CD4-positive, alpha-beta T cell treated with Interleukin-12 subunit alpha and Interleukin-12 subunit beta, for 1 hour (primary cell): ENCODE measurements at regions not wholly inside any gene's neighbourhood (a gene's known extent, or its start where the extent isn't known, plus 50 kb on each side); places are given as distances from the start of the nearest gene placed in this dataset.

ENCODE experiments used
- DNase-seq: peaks from one replicate; pipeline ENCODE4 v3.0.0-alpha.2; 2020

DNA sequence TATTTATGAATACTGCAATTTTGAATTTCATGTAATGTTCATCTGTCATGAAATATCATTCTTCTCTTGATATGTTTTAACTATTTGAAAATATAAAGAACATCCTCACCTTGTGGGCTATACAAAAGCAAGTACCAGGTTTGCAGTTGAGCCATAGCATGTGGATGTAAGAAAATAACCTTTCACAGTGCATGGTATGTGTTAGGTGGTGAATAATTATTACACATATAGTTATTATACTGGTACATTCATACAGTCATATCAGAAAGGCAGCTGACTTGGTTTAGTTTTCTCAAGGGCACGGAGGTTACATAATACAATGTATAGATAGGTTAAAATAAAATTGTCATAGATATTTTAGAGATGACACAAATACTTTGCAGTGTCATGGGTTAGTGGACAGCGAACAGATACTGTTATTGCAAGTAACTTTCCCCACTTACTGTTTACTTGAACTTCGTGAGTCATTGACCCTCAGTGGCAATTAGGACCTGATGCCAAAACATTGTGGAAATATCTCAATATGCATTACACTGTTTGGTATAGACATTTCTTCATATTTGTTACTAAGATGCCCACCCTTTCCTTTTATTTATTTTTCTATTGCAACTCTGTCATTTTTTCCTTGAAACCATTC lies 445.4 kb upstream of the GOT2 start:
- DNase-seq: no peak

DNA sequence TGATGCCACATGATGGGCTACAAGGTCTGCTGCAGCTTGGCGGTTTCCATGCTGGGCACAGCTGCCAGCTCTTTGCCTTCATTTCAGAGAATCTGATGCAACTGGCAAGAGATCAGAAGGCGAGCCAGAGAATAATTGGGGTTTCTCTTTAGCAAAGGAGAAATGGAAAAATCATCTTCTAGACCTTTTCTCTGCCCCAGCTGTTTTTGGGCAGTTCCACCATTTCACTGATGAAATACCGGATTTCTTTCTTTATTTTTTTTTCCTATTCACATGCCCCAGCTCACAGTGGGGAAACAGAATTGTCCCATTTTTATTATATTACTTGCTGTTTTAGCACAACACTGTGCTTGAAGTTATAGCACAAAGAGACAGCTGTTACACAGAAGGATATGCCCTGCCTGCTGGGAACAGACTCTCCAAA lies 439.3 kb upstream of the GOT2 start:
- no peak for DNase-seq

DNA sequence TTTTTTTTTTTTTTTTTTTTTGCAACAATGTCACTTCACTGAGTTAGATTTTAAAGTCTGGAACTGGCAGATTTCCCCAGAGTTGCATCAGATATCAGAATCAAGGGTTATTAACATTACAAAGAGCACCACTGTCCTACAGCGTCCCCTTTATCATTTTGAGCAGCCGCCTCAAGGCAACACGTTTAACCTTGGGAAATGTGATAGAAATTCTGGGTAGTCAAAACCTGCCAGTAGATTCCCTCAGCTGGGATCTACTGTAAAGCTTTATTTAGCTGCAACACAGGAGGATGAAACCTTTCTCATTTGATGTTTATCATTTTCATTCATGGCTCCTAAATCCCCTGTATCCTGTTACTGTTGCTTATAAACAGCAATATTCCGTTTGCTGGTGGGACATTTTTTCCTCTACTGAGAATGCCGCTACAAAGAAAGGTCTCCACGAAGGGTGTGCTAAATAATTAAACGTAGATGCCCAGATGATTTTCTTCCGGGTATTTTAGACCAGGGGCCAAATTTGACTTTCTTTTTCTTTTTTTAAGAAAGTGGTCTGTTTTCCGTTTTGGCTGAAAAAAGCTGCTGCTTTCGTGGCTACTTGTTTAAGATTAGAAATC lies 436.1 kb upstream of the GOT2 start:
- no peak for DNase-seq

DNA sequence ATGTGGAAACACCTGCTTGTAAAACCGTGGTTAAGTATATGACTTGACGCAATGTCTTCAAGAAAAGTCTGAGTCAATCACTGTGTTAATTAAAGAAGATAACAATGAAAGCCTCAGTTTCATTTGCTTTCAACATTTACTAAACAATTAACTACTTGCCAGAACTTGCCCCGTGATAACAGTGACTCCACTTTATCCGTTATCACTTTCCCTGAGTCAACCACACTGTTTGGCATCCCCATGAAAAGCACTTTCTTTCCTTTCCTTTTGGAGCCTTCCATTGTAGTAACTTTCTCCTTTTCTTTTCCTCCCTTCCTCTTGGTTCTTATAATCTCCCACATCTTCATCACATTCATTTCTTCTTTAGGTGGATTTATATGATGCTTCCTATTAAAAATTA lies 435.1 kb upstream of the GOT2 start:
- DNase-seq: no peak

DNA sequence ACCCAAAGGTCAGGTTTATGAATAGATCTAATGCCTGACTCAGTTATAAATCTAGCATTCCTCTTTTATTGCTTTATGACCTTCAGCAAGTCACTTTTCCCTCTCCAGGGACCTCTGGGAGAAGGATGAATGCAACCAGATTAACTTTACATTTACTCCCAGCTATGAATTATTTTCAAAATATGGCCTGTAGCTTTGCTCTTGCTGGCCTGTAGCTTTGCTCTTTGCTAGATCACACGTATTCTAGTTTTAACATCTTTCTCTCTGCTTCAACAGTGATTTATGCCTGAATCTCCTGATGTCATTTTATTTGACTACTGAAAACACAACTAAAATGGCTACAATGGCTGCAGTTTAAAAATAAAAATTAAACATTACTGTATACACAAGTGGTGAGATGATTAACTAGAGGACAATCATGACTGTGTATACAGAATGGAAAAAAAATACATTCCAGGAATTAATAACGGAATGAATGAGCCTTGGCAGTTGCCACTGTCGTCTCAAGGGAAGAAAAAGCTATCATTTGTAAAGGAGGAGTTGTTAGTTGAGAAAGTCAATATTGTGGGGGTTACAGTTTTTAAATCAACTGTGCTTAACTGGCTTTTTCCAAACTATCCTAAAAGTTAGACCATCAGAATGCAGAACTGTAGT lies 434.5 kb upstream of the GOT2 start:
- DNase-seq: no peak

DNA sequence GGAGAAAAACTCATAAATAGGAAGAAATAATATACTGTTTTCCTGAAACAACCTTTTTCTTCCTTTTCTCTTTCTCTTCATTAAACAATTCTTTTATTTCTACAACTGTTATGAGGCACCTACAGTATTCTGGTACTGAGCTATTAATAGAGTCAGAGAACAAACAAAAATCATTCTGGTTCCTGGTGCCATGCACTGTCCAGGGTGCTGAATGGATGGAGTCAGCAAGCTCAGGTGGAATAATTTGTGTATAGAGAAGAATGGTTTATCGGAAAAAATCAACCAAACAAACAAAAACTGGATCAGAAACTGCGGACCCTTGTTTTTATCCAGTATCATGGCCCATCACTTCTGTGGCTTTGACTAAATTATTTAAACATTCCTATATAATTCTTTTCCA lies 430.3 kb upstream of the GOT2 start:
- no peak for DNase-seq

DNA sequence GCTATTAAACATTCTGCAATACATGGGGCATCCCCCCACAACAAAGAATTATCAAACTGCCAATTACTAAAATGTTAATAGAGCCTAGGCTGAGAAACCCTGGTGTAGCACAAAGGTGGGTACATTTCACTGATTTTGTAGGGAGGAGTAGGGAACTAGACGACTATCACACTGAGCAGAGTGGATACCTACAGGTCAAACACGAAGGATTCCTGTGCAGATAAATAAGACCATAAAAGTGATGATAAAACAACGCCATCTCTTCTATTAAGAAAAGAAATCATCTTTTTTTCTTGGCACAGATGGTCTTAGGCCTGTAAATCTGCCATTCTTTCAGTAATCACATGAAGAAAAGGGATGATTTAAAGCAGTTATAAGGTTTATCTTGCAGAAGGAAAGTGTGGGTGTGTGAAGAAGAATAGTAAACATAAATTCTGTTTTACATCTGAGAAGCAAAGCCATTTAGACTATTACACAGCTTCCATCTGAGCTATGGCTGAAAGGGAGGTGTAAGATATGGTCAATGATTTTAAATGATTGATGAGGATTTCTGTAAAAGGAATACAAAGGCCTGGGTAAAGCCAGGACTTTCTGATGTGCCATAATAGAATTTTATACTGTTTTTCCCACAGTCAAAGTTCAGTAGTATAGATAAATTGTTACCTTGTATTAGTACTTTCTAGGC lies 429.4 kb upstream of the GOT2 start:
- no peak for DNase-seq

DNA sequence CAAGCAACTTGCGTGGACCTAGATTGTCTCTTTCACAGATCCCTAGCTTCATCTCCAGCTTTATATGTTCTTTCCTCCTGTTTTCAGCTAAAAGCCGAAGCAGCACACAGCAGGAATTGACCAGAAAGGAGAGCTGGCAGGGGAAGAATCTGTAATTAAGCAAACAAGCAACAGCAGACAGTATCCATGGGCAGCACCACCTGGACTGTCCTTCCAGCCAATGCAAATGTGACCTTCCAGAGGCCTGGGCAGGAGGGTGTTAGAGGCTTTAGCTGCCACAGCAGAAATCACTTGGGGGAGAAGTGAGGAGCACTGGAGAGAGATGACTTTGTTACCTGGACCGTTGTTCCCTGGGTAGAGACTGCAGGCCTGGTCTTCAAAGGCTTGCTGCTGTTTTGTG lies 427.6 kb upstream of the GOT2 start:
- no peak for DNase-seq

DNA sequence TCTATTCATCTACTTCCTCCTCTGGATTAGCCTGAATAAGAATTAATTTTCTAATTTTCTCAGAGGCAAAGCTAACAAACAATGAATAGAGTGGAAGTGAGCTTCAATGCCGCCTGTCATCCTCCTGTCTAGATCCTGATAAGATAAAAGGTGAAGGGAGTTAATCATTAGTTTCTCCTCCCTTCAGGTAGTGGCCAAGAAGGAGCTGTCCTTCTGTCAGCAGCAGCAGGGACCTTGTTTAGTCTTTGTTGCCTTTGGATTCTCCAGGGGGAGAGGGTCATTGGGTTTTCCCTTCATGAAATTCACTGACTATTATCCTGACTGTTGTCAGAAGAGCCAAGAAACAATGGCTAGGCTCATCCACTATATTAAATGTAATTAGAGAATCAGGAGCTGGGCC lies 420.2 kb upstream of the GOT2 start:
- DNase-seq: no peak

DNA sequence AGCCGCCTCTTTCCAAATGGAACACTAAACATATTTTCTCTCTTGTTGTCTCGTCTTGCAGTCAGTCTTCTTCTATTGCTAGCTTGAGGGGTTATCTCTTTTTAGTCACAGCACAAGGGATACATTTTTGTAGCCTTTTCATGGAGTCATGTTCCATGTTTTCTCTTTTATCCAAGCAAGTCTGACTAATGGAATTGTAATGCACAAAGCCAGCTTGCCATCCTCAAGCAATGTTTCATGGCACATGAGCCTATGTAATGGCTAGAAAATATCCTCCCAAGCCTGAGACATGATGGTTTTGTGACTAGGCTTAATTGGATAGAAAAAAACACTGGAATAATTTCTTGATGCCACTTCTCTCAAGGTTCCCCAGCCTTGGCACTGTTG lies 414.6 kb upstream of the GOT2 start:
- DNase-seq: no peak

DNA sequence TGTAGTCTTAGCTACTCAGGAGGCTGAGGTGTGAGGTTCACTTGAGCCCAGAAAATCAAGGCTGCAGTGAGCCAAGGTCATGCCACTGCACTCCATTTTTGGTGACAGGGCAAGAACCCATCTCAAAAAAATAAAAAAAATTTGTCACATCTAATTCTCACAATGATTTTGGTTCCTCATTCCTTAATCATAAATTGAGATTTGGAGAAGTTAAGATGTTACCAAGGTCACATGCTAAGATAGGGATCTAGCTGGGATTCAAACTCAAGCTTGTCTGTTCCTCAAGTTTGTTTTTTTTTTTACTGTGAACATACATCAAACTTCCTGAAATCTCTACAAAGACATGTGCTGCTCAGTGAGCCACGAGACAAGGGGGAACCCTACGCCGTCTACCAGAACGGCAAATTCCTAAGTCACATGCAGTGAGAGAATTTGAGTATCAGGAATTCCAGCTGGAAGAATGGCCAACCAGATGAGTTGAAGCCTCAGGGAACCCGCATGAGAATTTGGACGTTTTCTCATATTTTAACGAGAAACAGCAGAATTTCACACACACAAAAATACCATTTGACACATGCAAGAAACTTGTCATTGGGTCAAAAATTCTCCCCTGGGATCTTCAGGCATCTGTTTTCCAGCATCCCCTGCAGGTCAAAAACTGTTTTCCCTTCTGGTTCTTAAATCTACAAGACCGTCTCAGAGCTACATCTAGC lies 414.1 kb upstream of the GOT2 start:
- DNase-seq: no peak

DNA sequence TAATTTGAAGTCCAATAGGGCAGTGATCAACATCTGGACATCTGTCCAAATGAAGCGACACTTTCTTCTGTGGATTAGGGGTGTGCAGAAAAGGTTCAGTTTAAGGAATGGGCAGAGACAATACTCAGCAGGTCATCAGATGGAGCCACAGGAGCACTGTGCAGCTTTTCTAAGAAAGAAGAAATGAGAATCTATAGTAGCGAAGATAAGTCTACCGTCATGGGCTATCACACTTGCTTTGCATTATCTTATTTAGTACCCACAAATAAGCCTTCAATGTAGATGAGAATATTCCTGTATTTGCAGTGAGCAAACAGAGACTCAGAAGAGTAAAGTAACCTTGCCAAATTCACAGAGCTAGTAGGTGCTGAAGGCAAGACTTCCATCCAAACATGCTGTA lies 412.0 kb upstream of the GOT2 start:
- no peak for DNase-seq

DNA sequence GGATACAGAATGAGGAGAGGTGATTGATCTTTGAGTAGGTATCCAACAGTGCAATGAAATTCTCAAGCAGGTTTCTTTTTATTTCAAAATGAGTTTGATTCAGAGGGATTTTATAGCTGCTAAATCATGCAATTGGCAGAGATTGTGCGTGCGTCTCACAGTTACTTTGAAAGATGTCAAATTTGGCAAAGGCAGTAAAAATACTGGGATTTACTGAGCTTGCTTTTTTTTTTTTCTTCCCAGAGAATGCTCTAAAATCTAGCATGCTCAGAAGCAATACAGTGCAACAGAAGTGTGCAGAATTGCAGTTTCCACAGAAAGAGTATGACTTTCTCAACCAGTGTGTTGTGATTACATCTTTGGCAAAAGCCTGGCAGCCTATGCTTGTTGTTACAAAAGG lies 410.7 kb upstream of the GOT2 start:
- no peak for DNase-seq

DNA sequence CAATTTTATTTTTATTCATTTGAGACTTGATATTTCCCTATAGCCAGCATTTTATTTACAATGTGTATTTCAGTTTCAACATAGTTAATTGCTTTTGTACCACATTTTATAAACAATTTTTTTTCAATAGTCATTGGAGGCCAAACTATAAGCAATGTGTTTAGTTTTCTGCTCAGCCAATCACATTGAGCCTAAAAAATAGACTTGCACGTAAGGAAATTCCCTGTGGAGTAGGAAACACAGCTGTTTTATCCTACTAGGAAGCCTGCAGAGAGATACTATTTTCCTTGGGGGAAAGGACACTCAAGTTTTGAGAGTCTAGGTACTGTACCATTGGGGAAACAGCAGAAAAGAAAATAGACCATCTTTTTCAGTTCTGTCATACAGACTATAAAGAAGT lies 410.2 kb upstream of the GOT2 start:
- DNase-seq: no peak

DNA sequence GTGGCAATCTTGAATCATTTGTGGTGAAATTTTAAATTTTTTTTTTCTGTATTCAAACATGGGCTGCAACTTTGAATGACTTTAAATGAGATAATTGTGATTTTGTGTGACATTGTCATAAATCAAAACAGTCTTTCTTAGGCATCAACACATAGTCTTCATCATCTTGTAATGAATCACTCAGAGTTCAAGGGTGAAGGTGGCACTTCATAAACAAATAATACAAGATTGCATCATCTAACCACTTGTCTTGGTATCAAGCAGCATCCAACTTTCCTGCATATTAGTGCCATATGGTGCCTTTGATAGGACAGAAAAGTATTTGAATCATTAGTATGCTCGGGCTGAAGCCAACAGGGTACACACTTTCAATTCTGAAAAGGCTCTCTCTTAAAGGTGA lies 392.4 kb upstream of the GOT2 start:
- DNase-seq: no peak

DNA sequence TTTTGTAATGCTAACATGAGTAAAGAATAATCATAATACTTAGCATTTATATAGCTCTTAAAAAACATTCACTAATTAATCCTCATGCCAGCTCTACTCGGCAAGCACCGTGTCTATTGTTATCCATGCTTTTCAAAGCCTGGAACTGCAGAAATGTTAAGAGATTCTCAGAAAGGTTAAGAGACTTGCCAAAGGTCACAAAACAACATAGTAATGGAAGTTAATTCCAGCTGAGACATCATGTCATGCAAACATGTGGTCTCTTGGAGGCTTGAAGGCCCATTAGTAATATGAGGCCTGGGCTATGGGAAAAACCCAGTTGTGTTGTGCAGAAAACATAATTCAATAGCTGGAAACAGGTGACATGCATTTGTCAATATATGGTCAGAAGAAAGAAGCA lies 389.9 kb upstream of the GOT2 start:
- DNase-seq: no peak

DNA sequence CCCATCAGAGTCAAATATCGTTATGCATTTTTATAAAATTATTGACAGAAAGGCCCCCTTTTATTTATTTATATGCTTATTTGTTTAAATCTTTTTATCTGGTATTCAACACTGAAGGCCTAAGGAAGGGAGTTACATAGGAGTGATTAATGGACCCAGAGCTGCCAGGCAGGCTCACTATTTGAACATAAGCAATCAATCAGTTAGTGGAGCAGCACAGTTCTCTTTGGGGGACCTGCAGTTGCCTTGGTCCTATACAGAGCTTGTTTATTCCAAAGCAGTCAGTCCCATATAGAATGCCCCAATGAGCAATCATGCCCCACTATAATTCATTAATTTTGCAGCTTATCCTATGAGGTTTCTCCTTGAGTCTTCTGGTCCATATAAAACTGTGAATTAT lies 389.4 kb upstream of the GOT2 start:
- no peak for DNase-seq

DNA sequence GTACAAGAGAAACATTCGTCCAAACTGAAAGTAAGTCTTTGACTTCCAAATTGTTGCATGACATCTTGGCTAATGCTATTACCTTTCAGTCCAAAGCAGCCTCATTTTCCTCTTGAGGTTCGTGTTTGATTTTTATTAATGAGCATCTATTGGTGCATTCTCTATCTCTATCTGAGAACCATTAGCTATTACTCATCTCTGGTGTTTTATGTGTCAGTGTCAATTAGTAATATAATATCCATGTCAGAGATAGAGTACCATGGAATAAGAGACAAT lies 388.1 kb upstream of the GOT2 start:
- no peak for DNase-seq

DNA sequence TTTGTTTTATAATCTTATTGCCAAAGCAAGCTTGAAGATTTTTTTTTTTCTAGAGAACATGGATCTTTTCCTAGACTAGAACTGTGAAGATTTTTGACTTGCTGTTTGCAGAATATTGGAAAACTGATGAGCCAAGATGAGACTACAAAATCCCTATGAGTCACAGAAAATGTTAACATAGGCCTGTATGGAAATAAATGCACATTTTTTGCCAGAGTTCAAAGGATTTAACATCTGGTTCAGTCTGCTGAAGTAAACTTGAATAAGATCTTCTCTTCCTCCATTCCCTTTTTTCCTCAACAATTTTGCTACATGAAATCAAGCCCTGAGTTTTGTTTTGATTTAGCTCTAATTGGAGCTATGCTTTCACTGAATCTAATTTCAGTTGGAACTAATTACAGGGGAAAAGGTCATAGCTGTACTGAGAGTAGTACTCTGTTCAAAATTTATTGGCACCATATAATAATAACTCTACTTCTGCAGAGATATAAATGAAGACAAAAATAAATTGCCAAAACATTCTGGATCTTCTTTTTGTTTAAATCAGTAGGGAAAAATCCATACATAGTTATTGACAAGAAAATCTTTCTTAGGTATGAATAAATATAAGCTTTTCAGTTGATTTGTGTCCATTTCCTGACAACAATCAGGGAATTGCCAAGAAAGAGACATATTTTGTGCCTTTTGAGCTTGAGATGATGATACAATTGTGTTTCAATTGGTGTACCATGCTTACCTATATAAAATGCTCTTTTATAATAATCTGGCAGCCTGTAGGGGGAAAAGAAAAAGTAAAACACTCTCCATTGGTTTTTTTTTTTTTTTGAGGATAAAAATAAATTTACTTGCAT lies 387.5 kb upstream of the GOT2 start:
- no peak for DNase-seq

DNA sequence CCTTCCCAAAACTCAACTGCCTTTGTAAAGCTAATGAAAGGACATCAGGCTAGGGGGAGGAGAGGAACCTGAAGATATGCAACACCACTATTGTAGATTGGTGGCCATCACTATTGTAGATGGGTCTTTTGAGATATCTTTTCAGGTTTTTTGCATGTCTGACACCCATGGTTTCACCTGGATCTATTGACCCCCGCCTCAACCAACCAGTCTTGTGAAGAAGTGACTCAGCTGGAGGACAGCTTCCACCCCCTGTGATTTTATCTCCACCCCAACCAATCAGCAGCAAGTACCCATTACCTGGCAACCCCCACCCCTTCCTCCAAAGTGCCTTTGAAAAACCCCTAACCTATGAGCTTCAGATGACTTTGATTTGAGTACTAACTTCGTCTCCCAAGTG lies 382.6 kb upstream of the GOT2 start:
- DNase-seq: no peak

DNA sequence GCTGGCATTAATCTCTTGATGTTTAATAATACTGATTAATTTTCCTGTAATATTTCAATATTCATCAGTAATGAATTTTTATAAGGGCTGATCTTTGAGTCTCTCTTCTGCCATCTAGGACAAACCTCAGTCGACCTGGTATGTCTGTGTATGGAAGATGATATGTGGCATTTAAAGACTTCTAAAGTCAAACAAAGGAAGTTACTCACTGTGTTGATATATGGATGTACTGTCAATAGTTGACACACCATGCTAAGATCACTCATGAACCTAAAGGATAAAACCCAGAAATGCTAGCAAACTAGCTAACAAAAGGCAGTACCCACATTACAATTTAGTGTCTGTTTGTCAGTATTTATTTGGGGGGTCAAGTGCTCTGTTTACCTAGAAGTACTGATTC lies 380.7 kb upstream of the GOT2 start:
- no peak for DNase-seq

DNA sequence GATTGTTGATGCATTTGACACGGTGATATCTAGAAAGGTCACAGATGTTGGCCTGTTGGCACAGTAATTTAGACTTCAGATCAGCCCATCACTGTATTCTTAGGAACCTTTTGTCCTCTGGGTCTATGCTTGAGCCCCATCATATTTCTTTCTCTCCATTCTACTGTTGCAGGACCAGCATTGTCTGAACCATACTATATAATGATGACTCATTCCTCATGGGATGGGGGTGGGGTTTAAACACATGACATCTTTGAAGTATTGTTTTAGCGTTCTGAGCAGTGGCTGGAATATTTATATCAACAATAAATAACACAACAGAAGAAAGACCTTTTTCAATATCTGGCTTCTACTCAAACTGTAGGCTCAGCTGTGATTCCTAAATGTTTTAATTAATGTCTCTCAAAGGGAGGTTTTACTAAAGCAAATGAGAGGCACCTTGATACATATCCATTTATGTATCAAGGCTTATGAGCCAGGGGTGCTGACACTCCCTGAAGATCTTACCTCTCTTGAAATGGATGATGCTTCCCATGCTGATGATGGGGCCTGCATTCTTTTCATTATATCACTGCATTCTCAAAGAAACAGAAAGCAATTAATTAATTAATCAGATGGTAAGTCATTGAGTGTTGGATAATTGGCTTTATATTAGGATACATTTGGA lies 379.0 kb upstream of the GOT2 start:
- no peak for DNase-seq
